Rectal smooth muscle tissue (tissue), 1 donor: ENCODE measurements at regions not wholly inside any gene's neighbourhood (a gene's known extent, or its start where the extent isn't known, plus 50 kb on each side); places are given as distances from the start of the nearest gene placed in this dataset.

Experiments
- H3K27ac ChIP-seq: one replicate; pipeline ENCODE4 v1.7.0; 2013; ENCODE audit warnings: low read depth, low read length, inconsistent platforms
- H3K27me3 ChIP-seq: one replicate; pipeline ENCODE4 v1.7.0; 2013; ENCODE audit warnings: low read length; ENCODE audit not compliant: control insufficient read depth, insufficient read depth
- H3K36me3 ChIP-seq: one replicate; pipeline ENCODE4 v1.7.0; 2013; ENCODE audit warnings: low read length; ENCODE audit not compliant: control insufficient read depth, insufficient read depth
- H3K4me1 ChIP-seq: one replicate; pipeline ENCODE4 v1.7.0; 2013; ENCODE audit warnings: low read length; ENCODE audit not compliant: control insufficient read depth, insufficient read depth
- H3K4me3 ChIP-seq: one replicate; pipeline ENCODE4 v1.7.0; 2013; ENCODE audit warnings: low read length
- H3K9ac ChIP-seq: one replicate; pipeline ENCODE4 v1.7.0; 2013; ENCODE audit warnings: low read length

- no peaks in the 10 kb centered on the region for H3K27me3 ChIP-seq
- H3K9ac ChIP-seq = no peak overlapping the region
- no peak overlapping the region for H3K27ac ChIP-seq
- H3K36me3 ChIP-seq = no peaks in the 10 kb centered on the region
- no peaks in the 10 kb centered on the region for H3K4me1 ChIP-seq
- H3K4me3 ChIP-seq = no peak overlapping the region
These were observed 651.1 kb downstream of the METTL15 start for GRCh38 chr11:28759311-28759710.

DNA sequence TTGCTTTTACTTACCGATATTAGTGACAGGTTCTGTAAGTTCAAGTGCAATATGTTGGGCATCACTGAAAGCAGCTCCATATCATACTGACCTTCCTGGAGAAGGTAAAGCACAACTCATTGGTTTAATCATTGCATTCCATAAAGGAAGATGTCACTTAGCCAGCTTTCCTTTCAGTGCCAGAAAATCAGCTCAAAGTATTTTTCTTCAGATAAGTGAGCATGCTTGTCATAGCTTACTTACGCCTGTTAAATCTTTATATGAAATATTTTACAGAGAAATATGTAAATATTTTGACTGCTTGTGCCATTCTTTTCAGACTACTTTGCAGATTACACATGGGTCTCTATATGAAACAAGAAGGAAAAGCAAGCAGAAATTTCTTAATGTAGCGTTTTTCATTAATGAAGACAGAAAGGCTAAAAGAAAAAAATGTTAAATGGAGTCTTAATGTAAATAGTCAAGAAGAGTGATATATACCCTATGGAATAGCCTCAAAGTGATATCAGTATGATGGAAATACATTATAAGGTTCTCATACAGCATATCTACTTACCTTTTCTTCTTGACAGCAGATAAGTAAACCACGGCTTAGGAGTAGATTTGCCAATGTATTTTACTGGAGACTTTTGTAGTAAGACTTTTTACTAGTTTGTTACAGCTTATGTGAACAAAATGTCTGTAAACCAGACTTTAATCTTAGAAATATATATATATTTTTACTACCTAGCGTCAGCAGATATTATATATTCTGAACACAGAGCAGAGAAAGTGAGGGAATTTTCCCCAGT, 649.7 kb downstream of the METTL15 start:
- no peak overlapping the region for H3K27ac ChIP-seq
- no peaks in the 10 kb centered on the region for H3K27me3 ChIP-seq
- H3K4me3 ChIP-seq = no peak overlapping the region
- H3K4me1 ChIP-seq = no peaks in the 10 kb centered on the region
- no peaks in the 10 kb centered on the region for H3K36me3 ChIP-seq
- H3K9ac ChIP-seq = no peak overlapping the region

DNA sequence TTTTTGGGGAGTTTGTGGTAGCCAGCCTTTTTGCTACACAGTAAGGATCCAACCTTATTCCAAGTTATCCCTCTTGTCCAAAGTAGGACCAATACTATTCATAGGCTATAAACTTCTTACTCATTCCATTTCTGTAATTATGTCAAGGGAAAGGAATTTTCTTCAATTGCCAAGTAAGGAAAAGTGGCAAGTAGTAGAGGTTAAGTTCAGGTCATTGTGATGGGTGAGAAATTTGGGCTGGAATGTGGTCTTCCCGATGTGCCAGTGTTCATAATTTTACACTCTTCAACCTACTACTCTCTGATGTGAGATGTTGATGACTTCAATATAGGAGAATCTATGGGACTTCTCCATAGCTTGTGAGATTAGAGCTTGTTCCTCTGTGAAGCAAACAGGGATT, 648.8 kb downstream of the METTL15 start:
- Histone ChIP-seq H3K36me3 (no peaks in the 10 kb centered on the region), H3K4me3 (no peak overlapping the region)

DNA sequence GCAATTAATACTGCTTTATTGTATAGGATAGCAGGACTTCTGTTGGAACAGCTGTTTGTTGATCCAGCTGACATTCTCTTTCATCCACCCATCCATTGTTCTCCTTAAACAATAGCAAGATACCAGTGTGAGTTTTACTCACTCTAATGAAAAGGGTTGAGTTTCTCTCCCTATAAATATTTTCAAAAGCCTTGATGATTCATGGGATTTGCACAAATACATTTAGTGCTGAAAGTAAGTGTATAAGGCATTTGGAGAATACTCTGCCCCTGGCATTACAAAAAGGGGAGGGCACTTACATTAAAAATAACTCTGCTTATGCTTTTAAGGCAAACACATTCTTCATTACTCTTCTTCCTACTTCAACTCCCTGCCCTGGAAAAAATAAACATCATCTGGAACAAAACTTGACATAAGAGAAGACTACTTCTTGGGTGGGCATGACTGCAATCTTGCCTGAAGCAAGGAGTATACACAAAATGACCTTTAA, 634.9 kb downstream of the METTL15 start:
- Histone ChIP-seq H3K9ac (no peak overlapping the region), H3K4me3 (no peak overlapping the region), H3K4me1 (no peaks in the 10 kb centered on the region), H3K36me3 (no peaks in the 10 kb centered on the region), H3K27me3 (no peaks in the 10 kb centered on the region), H3K27ac (no peak overlapping the region)

More for the DNA sequence above, 648.8 kb downstream of the METTL15 start:
- Histone ChIP-seq H3K27ac (no peak overlapping the region), H3K4me1 (no peaks in the 10 kb centered on the region), H3K27me3 (no peaks in the 10 kb centered on the region), H3K9ac (no peak overlapping the region)

DNA sequence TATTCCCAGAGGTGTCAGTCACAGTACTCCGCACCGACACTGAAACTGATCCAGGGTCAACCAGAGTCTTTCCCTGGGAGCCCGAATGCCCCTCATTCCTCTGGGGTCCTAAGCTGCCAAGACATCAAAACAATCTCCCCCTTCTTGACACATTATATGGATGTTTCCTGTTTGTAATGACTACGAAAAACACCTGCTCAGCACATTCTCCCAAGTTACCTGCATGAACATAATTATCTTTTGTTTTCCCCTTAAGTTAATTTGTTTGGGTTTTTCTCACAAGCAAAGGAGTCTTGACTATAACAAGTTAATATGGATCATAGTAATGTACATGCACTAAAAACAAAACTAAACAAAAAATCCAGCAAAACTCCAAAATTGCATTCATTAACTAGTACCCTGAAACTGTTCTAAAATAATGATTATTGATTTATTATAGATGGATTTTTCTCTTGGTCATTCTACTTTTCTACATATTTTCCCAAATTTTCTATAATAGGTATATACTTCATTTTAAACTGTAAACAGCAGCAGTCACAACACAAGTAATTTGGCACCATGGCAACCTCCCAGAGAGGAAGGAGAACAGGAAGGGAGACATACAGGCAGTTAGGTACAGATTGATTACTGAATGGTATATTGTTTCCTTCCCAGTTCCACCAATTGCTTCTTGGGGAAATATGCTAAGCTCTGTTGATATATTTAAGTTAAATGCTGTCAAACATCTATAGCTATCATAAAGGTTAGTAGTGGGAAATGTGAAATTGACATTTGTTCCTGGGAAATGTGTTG, 631.5 kb downstream of the METTL15 start:
- no peak overlapping the region for H3K9ac ChIP-seq
- no peak overlapping the region for H3K4me3 ChIP-seq
- no peaks in the 10 kb centered on the region for H3K36me3 ChIP-seq
- H3K27me3 ChIP-seq = no peaks in the 10 kb centered on the region
- no peaks in the 10 kb centered on the region for H3K4me1 ChIP-seq
- H3K27ac ChIP-seq = no peak overlapping the region

- no peak overlapping the region for H3K9ac ChIP-seq
- no peak overlapping the region for H3K4me3 ChIP-seq
- no peaks in the 10 kb centered on the region for H3K27me3 ChIP-seq
- no peaks in the 10 kb centered on the region for H3K4me1 ChIP-seq
- no peaks in the 10 kb centered on the region for H3K36me3 ChIP-seq
- no peak overlapping the region for H3K27ac ChIP-seq
These were observed 630.4 kb downstream of the METTL15 start for GRCh38 chr11:28738549-28738948.

- no peaks in the 10 kb centered on the region for H3K36me3 ChIP-seq
These were observed 628.1 kb downstream of the METTL15 start for GRCh38 chr11:28736256-28736655.

DNA sequence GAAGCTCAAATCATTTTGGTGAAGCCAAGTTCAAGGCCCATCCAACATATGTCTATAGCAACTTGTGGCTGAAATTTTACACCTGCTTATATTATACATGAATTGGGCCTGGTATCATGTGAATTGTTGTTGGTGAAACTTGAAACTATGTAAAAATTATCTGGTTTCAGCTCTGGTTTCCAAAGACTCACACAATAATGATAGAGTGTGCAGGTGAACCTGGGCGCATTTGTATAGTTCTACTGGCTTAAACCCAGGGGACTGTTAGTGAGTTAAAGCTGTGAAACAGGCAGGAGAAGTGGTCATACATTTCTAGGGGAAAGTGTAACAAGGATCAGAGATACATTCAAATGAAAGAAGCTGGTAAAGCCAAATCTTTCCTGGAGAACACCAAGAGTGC, 627.3 kb downstream of the METTL15 start:
- H3K4me1 ChIP-seq = no peaks in the 10 kb centered on the region

More at GRCh38 chr11:28736256-28736655, 628.1 kb downstream of the METTL15 start:
- H3K27me3 ChIP-seq = no peaks in the 10 kb centered on the region
- H3K9ac ChIP-seq = no peak overlapping the region
- no peaks in the 10 kb centered on the region for H3K4me1 ChIP-seq
- no peak overlapping the region for H3K27ac ChIP-seq
- H3K4me3 ChIP-seq = no peak overlapping the region

DNA sequence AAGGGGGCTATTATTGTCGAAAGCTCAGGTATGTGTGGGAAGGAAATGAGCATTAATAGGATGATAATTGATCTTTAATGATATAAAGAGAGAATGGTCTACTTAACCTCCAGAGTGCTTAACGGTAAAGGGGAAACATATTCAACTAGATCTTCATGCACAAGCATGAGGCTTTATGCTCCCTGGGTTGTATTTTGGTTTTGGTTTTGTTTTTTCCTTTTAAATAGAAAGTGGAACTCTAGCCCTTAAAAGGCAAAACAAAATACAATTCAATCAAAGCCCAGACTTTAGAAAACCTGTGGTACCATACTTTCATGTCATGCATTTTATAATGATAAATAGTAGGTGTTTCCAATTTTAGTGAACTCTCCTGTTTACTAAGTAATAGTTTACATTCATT, 622.7 kb downstream of the METTL15 start:
- Histone ChIP-seq H3K27ac (no peak overlapping the region), H3K27me3 (no peaks in the 10 kb centered on the region), H3K36me3 (no peaks in the 10 kb centered on the region), H3K9ac (no peak overlapping the region), H3K4me3 (no peak overlapping the region), H3K4me1 (no peaks in the 10 kb centered on the region)

More for the DNA sequence above, 627.3 kb downstream of the METTL15 start:
- Histone ChIP-seq H3K27ac (no peak overlapping the region), H3K36me3 (no peaks in the 10 kb centered on the region), H3K4me3 (no peak overlapping the region), H3K27me3 (no peaks in the 10 kb centered on the region), H3K9ac (no peak overlapping the region)

GRCh38 chr11:28730336-28730735, 622.1 kb downstream of the METTL15 start:
- Histone ChIP-seq H3K9ac (no peak overlapping the region), H3K4me1 (no peaks in the 10 kb centered on the region), H3K4me3 (no peak overlapping the region), H3K36me3 (no peaks in the 10 kb centered on the region), H3K27ac (no peak overlapping the region), H3K27me3 (no peaks in the 10 kb centered on the region)

- no peaks in the 10 kb centered on the region for H3K4me1 ChIP-seq
- no peaks in the 10 kb centered on the region for H3K36me3 ChIP-seq
- H3K27ac ChIP-seq = no peak overlapping the region
- no peaks in the 10 kb centered on the region for H3K27me3 ChIP-seq
- H3K4me3 ChIP-seq = no peak overlapping the region
- no peak overlapping the region for H3K9ac ChIP-seq
These were observed 621.2 kb downstream of the METTL15 start for GRCh38 chr11:28729339-28729738.

DNA sequence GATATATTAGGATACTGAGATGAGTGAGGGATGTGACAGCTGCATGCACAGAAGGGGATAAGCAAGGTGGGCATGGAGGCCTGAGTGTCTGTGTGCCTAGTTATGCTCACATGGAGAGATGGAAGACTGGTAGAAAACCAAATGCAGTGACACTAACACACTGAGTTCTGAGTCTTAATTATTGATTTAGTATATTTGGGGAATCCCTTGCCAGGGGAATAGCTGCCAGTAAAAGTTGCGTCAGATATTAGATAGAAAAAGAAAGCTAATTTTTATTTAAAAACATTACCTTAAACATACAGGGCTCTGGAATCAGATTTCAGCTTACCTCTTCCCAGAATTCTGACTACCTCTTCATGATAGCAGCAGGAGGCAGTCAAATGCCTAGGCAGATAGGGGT, 620.5 kb downstream of the METTL15 start:
- Histone ChIP-seq H3K27me3 (no peaks in the 10 kb centered on the region), H3K27ac (no peak overlapping the region), H3K9ac (no peak overlapping the region), H3K4me1 (no peaks in the 10 kb centered on the region), H3K36me3 (no peaks in the 10 kb centered on the region), H3K4me3 (no peak overlapping the region)
